Mucosa of descending colon (tissue), 3 donors: ENCODE measurements at regions not wholly inside any gene's neighbourhood (a gene's known extent, or its start where the extent isn't known, plus 50 kb on each side); places are given as distances from the start of the nearest gene placed in this dataset.
A peak's percentile ranks its signal among the peaks of the same experiment; 100 is the strongest.
"Not testable (repeated sequence)": the region's sequence is repeated elsewhere in the genome, so short reads cannot be mapped to it uniquely, and the experiment has no call there.

Source experiments
- ATAC-seq: fragments of 200-7000 bp; cut with Tn5 transposase; one replicate; pipeline ENCODE4 v1.9.1; 2020; ENCODE audit warnings: mild to moderate bottlenecking, moderate library complexity
- DNase-seq, 3 donors: peaks; one replicate each; pipeline ENCODE4 v3.0.0-alpha.2; 2020
- H3K36me3 ChIP-seq: fragments of 200-600 bp; one replicate; pipeline ENCODE4 v1.8.0; 2021; ENCODE audit warnings: low read depth, mild to moderate bottlenecking
- H3K4me1 ChIP-seq: fragments of 200-600 bp; one replicate; pipeline ENCODE4 v1.8.0; 2021; ENCODE audit warnings: low read depth, mild to moderate bottlenecking
- H3K4me3 ChIP-seq: fragments of 200-600 bp; one replicate; pipeline ENCODE4 v1.8.0; 2021; ENCODE audit warnings: mild to moderate bottlenecking
- H3K9me3 ChIP-seq: fragments of 200-600 bp; one replicate; pipeline ENCODE4 v1.8.0; 2021; ENCODE audit warnings: mild to moderate bottlenecking
- intact Hi-C, 2 donors: fragments of 100-400 bp; cut with DNase I in 1 of 2; cut with micrococcal nuclease in 1 of 2; formaldehyde crosslinking; loops; one replicate each; pipeline versions ENCODE4 v1.11.0 to v1.11.1; 2022; cut with DNase I, micrococcal nuclease
- TF ChIP-seq, protein P1 (sequence below): fragments of 200-600 bp; IDR thresholded peaks from one replicate; pipeline ENCODE4 v1.8.0; 2022; ENCODE audit warnings: antibody characterized with exemption, mild to moderate bottlenecking
- donor health status: DM: no; HTN: no; CAD: no; lungs with moderate emphysema.
- donor health status: DM: no; HTN: no; CAD: no.
- donor health status: DM: no; HTN: yes; CAD: no.

GRCh38 chr21:9837946-9838737 lies 683.2 kb upstream of the TPTE start:
- DNase-seq (peak in 1 of 3 donors; percentile 60), ATAC-seq (no peak)
- H3K4me3 ChIP-seq = no peak overlapping the region
- TF ChIP-seq, protein P1, sequence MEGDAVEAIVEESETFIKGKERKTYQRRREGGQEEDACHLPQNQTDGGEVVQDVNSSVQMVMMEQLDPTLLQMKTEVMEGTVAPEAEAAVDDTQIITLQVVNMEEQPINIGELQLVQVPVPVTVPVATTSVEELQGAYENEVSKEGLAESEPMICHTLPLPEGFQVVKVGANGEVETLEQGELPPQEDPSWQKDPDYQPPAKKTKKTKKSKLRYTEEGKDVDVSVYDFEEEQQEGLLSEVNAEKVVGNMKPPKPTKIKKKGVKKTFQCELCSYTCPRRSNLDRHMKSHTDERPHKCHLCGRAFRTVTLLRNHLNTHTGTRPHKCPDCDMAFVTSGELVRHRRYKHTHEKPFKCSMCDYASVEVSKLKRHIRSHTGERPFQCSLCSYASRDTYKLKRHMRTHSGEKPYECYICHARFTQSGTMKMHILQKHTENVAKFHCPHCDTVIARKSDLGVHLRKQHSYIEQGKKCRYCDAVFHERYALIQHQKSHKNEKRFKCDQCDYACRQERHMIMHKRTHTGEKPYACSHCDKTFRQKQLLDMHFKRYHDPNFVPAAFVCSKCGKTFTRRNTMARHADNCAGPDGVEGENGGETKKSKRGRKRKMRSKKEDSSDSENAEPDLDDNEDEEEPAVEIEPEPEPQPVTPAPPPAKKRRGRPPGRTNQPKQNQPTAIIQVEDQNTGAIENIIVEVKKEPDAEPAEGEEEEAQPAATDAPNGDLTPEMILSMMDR = no peak
- no peaks in the 10 kb centered on the region for H3K36me3 ChIP-seq
- no peaks in the 10 kb centered on the region for H3K4me1 ChIP-seq
- H3K9me3 ChIP-seq = peaks cover 49% of the 10 kb centered on the region
- intact Hi-C loops = no loop called here

- no peaks in the 10 kb centered on the region for H3K36me3 ChIP-seq
Observed at GRCh38 chr21:9838738-9839642, 682.4 kb upstream of the TPTE start.

GRCh38 chr21:9844106-9844505 lies 677.3 kb upstream of the TPTE start:
- DNase-seq, H3K36me3 ChIP-seq, ATAC-seq, intact Hi-C loops, H3K4me1 ChIP-seq, H3K4me3 ChIP-seq: not testable (repeated sequence)
- H3K9me3 ChIP-seq = peaks cover 74% of the 10 kb centered on the region

More at GRCh38 chr21:9838738-9839642, 682.4 kb upstream of the TPTE start:
- intact Hi-C loops = no loop called here
- Histone ChIP-seq H3K4me3 (no peak overlapping the region), H3K4me1 (no peaks in the 10 kb centered on the region), H3K9me3 (peaks cover 54% of the 10 kb centered on the region)
- DNase-seq (peak in 1 of 3 donors; percentile 69), ATAC-seq (peak; percentile 21)
- TF ChIP-seq, protein P1 = no peak

- intact Hi-C loops, H3K4me1 ChIP-seq, DNase-seq, H3K36me3 ChIP-seq, ATAC-seq, H3K4me3 ChIP-seq: not testable (repeated sequence)
- peaks cover 68% of the 10 kb centered on the region for H3K9me3 ChIP-seq
Observed at GRCh38 chr21:9847511-9847910, 673.9 kb upstream of the TPTE start.

DNA sequence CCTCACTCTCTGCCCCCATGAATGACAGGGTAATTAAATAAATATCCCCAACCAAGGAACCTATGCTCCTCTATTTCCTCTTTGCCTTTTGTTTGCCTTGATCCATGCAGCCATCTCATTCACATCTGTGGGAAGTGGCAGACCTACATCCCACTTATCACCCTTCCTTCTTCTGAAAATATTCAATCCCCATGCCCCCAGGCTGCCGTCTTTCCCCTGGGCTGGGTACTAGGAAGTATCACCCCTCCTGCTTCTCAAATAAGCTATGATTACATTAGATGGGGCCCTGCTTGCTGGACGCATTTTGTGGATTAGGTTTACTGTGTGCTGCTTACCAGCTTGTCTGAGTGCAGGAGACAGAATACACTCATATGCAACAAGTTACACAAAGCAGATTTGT lies 670.2 kb upstream of the TPTE start:
- H3K4me3 ChIP-seq, DNase-seq, ATAC-seq, H3K4me1 ChIP-seq, H3K36me3 ChIP-seq, intact Hi-C loops: not testable (repeated sequence)
- H3K9me3 ChIP-seq = peaks cover 52% of the 10 kb centered on the region

DNA sequence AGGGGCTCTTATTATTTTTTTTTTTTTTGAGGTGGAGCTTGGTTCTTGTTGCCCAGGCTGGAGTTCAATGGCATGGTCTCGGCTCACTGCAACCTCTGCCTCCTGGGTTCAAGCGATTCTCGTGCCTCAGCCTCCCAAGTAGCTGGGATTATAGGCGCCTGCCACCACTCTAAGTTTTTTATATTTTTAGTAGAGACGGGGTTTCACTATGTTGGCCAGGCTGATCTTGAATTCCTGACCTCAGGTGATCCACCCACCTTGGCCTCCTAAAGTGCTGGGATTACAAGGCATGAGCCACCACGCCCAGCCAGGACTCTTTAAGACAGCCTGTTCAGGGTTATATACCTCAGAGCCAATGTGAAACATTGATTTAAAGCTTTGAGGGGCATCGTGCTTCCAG lies 669.7 kb upstream of the TPTE start:
- DNase-seq, H3K36me3 ChIP-seq, H3K4me3 ChIP-seq, H3K4me1 ChIP-seq, ATAC-seq, intact Hi-C loops: not testable (repeated sequence)
- peaks cover 48% of the 10 kb centered on the region for H3K9me3 ChIP-seq

DNA sequence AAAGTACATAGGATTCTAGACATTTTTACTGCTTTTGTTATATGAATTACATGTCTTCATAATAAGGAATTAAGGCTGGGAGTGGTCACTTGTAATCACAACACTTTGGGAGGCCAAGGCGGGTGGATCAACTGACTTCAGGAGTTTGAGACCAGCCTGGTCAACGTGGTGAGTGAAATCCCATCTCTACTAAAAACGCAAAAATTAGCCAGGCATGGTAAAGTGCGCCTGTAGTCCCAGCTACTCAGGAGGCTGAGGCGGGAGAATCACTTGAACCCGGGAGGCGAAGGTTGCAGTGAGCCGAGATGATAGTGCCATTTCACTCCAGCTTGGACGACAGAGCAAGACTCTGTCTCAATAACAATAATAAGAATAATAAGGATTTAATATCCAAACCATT lies 663.8 kb upstream of the TPTE start:
- DNase-seq, H3K4me3 ChIP-seq, H3K4me1 ChIP-seq, intact Hi-C loops, ATAC-seq, H3K36me3 ChIP-seq: not testable (repeated sequence)
- H3K9me3 ChIP-seq = peaks cover 41% of the 10 kb centered on the region

GRCh38 chr21:9859865-9860264 lies 661.5 kb upstream of the TPTE start:
- ATAC-seq, H3K4me3 ChIP-seq, DNase-seq, intact Hi-C loops, H3K4me1 ChIP-seq, H3K36me3 ChIP-seq: not testable (repeated sequence)
- H3K9me3 ChIP-seq = peaks cover 49% of the 10 kb centered on the region

DNA sequence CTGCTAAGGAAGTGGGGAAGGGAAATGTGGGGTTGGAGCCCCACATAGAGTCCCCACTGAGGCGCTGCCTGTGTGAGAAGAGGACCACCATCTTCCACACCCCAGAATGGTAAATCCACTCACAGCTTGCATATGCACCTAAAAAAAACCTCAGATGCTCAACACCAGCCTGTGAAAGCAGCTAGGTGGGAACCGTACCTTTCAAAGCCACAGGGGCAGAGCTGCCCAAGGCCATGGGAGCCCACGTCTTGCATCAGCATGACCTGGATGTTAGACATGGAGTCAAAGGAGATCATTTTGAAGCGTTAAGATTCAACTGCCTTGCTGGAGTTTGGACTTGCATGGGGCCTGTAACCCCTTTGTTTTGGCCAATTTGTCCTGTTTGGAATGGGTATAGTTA lies 658.9 kb upstream of the TPTE start:
- H3K36me3 ChIP-seq, H3K4me3 ChIP-seq, ATAC-seq, intact Hi-C loops, H3K4me1 ChIP-seq, DNase-seq: not testable (repeated sequence)
- H3K9me3 ChIP-seq = peaks cover 53% of the 10 kb centered on the region

DNA sequence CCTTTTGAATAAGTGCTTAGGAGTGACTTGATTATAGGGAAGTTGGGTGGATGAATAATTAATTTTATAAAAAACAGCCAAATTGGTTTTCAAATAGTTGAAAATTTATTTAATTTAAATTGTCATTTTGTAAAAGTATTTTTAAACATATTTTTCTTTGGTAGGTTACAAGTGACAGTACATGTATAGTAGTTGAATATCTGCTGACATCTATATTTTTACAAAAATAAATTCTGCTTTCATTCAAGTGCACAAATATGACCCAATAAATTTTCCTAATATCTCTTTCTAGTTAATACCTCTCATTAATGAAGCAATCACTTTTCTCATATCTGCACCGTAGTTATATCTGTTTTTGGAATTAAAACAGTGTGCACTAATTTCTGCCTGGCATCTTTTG lies 653.6 kb upstream of the TPTE start:
- H3K4me1 ChIP-seq, DNase-seq, intact Hi-C loops, H3K36me3 ChIP-seq, ATAC-seq, H3K4me3 ChIP-seq: not testable (repeated sequence)
- peaks cover 61% of the 10 kb centered on the region for H3K9me3 ChIP-seq

GRCh38 chr21:9873096-9873495 lies 648.3 kb upstream of the TPTE start:
- H3K9me3 ChIP-seq = peaks cover 58% of the 10 kb centered on the region
- intact Hi-C loops, ATAC-seq, H3K4me1 ChIP-seq, H3K36me3 ChIP-seq, H3K4me3 ChIP-seq, DNase-seq: not testable (repeated sequence)

GRCh38 chr21:9874136-9874535 lies 647.2 kb upstream of the TPTE start:
- ATAC-seq, DNase-seq, intact Hi-C loops, H3K4me1 ChIP-seq, H3K36me3 ChIP-seq, H3K4me3 ChIP-seq: not testable (repeated sequence)
- peaks cover 61% of the 10 kb centered on the region for H3K9me3 ChIP-seq
